RWPE1 (cell line): ENCODE measurements at regions not wholly inside any gene's neighbourhood (a gene's known extent, or its start where the extent isn't known, plus 50 kb on each side); places are given as distances from the start of the nearest gene placed in this dataset.

Experiments used
- CTCF ChIA-PET: fragments of 350-600 bp; sonication (Branson Sonifier 250); formaldehyde crosslinking; extraction: SDS; loops from one replicate; lab custom pipeline; 2021; lab: Yijun Ruan, JAX
- POLR2A ChIA-PET: fragments of 400-600 bp; formaldehyde crosslinking; extraction: SDS; loops from one replicate; lab custom pipeline; 2020; ENCODE audit warnings: antibody characterized with exemption; ENCODE audit not compliant: low non-redundant PET; lab: Yijun Ruan, JAX
- DNase-seq: peaks from one replicate; pipeline ENCODE4 v3.0.0; 2012; ENCODE audit warnings: low spot score
- H3K27ac ChIP-seq: fragments of 450-650 bp; 2 replicates; pipeline ENCODE4 v1.5.1; 2017
- TF ChIP-seq, protein P1 (sequence below): fragments of 450-650 bp; conservative IDR thresholded peaks from 2 replicates; pipeline ENCODE4 v1.5.1; 2017; ENCODE audit warnings: low read depth, mild to moderate bottlenecking

GRCh38 chr12:46711756-46712155 lies 114.0 kb downstream of the SLC38A4 start:
- POLR2A ChIA-PET: no interaction called here
- no peak overlapping the region for H3K27ac ChIP-seq
- no peak for DNase-seq
- CTCF ChIA-PET: no interaction called here
- TF ChIP-seq, protein P1, sequence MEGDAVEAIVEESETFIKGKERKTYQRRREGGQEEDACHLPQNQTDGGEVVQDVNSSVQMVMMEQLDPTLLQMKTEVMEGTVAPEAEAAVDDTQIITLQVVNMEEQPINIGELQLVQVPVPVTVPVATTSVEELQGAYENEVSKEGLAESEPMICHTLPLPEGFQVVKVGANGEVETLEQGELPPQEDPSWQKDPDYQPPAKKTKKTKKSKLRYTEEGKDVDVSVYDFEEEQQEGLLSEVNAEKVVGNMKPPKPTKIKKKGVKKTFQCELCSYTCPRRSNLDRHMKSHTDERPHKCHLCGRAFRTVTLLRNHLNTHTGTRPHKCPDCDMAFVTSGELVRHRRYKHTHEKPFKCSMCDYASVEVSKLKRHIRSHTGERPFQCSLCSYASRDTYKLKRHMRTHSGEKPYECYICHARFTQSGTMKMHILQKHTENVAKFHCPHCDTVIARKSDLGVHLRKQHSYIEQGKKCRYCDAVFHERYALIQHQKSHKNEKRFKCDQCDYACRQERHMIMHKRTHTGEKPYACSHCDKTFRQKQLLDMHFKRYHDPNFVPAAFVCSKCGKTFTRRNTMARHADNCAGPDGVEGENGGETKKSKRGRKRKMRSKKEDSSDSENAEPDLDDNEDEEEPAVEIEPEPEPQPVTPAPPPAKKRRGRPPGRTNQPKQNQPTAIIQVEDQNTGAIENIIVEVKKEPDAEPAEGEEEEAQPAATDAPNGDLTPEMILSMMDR: no peak

- TF ChIP-seq, protein P1: no peak
- no peak overlapping the region for H3K27ac ChIP-seq
- ChIA-PET POLR2A (no interaction called here), CTCF (no interaction called here)
- no peak for DNase-seq
Measured at GRCh38 chr12:46710125-46710743, 115.6 kb downstream of the SLC38A4 start.

DNA sequence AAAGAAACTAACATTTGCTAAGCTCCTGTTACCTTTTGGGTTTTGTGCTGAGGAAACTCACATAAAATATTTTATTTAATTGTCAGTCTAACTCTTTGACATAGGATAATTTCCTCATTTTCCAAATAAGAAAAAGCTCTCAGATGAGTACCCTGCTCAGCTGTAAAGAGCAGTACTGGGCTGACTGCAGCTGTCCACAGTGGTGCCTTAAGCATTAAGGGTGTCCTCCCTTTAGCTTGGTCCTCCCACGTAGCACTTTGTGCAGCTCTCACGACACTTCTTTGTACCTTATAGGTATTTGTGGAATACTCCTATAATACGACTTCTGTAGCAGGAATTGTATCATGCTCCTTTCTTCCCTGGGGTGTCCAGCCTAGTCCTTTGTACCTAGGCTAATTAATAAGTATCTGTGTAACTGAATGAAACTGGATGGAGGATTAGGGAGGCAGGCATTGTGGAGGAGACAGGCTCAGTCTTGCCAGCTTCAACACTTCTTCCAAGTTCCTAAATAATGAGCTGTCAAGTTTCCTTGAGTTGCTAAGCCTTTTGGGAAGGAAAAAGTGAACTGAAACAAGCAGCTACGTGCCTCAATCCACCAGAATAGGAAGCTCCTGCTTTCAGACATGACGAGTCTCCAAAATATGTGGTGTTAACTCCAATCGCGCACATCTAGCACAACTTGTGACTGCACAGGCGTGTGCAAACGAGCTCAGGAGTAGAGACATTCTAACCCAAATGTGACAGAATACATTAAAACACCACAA lies 123.0 kb downstream of the SLC38A4 start:
- CTCF ChIA-PET: interaction anchor here (0.6 to 0.8 kb wide), 3 partner anchors 10 to 320 kb away, joined by 3 read pairs; no protein-coding TSS in a partner anchor
- TF ChIP-seq, protein P1: no peak
- POLR2A ChIA-PET: no interaction called here
- DNase-seq: peak; percentile 86
- peak overlapping the region; percentile 84 for H3K27ac ChIP-seq

DNA sequence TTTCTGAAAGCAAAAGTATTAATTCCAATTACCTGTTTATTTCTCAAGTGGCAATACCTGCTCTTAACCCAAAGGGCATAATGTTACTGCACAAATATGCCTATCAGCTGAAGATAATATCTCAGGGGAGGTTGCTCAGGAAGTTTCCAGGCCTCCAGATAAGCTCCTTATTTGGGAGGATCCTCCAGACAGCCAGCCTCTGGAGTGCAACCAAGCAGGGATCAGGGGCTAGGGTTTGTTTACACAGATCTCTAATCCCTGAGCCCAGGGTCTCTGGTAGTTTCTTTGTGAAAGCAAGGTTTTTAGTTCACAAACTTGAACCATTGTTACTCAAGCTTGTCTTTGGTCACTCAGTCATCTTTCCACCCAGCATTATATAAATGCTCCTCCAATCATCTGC lies 124.4 kb downstream of the SLC38A4 start:
- ChIA-PET CTCF (no interaction called here), POLR2A (no interaction called here)
- no peak overlapping the region for H3K27ac ChIP-seq
- DNase-seq: no peak
- TF ChIP-seq, protein P1: no peak

DNA sequence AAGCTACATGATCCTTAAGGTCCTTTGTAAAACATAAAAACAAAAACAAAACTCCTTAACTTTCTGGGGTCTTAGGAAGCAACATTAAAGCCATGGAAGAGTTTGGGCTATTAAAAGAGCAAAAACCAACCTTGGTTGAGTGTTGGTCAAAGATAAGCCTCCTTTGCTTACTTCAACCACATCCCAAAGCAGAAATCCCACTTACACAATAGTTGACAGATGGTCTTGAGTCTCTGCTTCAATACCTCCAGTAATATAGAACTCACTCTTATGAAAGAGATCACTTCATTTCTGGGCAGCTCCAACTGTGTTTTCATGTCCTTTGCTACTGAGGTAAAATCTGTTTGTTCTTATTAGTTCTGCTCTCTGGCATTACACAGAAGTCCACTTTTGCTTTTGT lies 125.8 kb downstream of the SLC38A4 start:
- ChIA-PET POLR2A (no interaction called here), CTCF (no interaction called here)
- TF ChIP-seq, protein P1: no peak
- DNase-seq: no peak
- no peak overlapping the region for H3K27ac ChIP-seq

DNA sequence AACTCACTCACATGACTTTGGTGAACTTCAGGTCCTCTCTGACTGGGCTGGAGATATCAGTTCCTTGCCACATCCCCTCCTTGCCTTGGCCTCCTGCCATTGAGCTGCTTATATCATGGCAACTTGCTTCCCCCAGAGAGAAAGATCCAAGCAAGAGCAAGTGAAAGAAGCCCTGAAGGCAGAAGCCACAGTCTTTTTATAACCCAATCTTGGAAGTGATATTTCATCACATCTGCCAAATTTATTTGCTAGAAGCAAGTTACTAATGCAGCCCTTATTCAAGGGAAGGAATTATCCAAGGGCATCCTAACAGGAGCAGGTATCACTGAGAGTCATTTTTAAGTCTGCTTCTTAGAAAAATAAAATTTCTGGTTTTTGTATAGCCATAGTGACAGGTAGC lies 127.8 kb downstream of the SLC38A4 start:
- ChIA-PET CTCF (no interaction called here), POLR2A (no interaction called here)
- DNase-seq: no peak
- H3K27ac ChIP-seq: no peak overlapping the region
- TF ChIP-seq, protein P1: no peak
